GM23338 (cell line): ENCODE measurements at regions not wholly inside any gene's neighbourhood (a gene's known extent, or its start where the extent isn't known, plus 50 kb on each side); places are given as distances from the start of the nearest gene placed in this dataset.

Experiments used
- CREB1 ChIP-seq: fragments of 250-450 bp; sonication (Bioruptor Pico); IDR thresholded peaks from 2 replicates; pipeline ENCODE4 v1.5.0; 2020; ENCODE audit warnings: low read depth, mild to moderate bottlenecking, moderate library complexity
- EZH2 ChIP-seq: fragments of 200-600 bp; sonication (generic); IDR thresholded peaks from one replicate; pipeline ENCODE4 v1.8.0; 2017; ENCODE audit warnings: antibody characterized with exemption, mild to moderate bottlenecking, low read depth; ENCODE audit not compliant: unreplicated experiment
- EZH2phosphoT487 ChIP-seq: fragments of 200-600 bp; sonication (generic); IDR thresholded peaks from one replicate; pipeline ENCODE4 v1.8.1; 2018; ENCODE audit warnings: antibody characterized with exemption; ENCODE audit not compliant: unreplicated experiment
- JUNB ChIP-seq: IDR thresholded peaks from one replicate; pipeline ENCODE4 v1.6.1; 2016; ENCODE audit warnings: antibody characterized with exemption; ENCODE audit not compliant: unreplicated experiment
- POLR2AphosphoS5 ChIP-seq: IDR thresholded peaks from 2 replicates; pipeline ENCODE4 v1.6.1; 2016; ENCODE audit warnings: antibody characterized with exemption, low read depth
- REST ChIP-seq: IDR thresholded peaks from one replicate; pipeline ENCODE4 v1.6.1; 2018; ENCODE audit warnings: antibody characterized with exemption; ENCODE audit not compliant: unreplicated experiment
- ZNF331 ChIP-seq: fragments of 250-450 bp; sonication (Bioruptor Pico); IDR thresholded peaks from 2 replicates; pipeline ENCODE4 v1.5.0; 2020; ENCODE audit warnings: low read depth, mild to moderate bottlenecking, moderate library complexity
- TF ChIP-seq, protein P1 (sequence below), 2 experiments: fragments of 200-600 bp in 1 of 2; sonication (generic) in 1 of 2; conservative IDR thresholded peaks; 2 replicates each; pipeline versions ENCODE4 v1.5.1 to v1.6.1; 2016 to 2017; ENCODE audit warnings: antibody characterized with exemption in 2 of 2, low read depth in 2 of 2, mild to moderate bottlenecking in 2 of 2, moderate library complexity in 1 of 2
- TF ChIP-seq, protein P2 (sequence below): IDR thresholded peaks from 2 replicates; pipeline ENCODE4 v1.6.1; 2016; ENCODE audit warnings: antibody characterized with exemption

- TF ChIP-seq CREB1 (CRISPR knock-in tag): no peak
- TF ChIP-seq EZH2phosphoT487: no peak
- TF ChIP-seq, protein P1, sequence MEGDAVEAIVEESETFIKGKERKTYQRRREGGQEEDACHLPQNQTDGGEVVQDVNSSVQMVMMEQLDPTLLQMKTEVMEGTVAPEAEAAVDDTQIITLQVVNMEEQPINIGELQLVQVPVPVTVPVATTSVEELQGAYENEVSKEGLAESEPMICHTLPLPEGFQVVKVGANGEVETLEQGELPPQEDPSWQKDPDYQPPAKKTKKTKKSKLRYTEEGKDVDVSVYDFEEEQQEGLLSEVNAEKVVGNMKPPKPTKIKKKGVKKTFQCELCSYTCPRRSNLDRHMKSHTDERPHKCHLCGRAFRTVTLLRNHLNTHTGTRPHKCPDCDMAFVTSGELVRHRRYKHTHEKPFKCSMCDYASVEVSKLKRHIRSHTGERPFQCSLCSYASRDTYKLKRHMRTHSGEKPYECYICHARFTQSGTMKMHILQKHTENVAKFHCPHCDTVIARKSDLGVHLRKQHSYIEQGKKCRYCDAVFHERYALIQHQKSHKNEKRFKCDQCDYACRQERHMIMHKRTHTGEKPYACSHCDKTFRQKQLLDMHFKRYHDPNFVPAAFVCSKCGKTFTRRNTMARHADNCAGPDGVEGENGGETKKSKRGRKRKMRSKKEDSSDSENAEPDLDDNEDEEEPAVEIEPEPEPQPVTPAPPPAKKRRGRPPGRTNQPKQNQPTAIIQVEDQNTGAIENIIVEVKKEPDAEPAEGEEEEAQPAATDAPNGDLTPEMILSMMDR (conservative IDR thresholded peaks at IDR 0.05; ENCODE audit: low read depth in 2 of 2): no peak
- no peak for TF ChIP-seq EZH2
- TF ChIP-seq REST: no peak
- no peak for TF ChIP-seq POLR2AphosphoS5
- TF ChIP-seq, protein P2, sequence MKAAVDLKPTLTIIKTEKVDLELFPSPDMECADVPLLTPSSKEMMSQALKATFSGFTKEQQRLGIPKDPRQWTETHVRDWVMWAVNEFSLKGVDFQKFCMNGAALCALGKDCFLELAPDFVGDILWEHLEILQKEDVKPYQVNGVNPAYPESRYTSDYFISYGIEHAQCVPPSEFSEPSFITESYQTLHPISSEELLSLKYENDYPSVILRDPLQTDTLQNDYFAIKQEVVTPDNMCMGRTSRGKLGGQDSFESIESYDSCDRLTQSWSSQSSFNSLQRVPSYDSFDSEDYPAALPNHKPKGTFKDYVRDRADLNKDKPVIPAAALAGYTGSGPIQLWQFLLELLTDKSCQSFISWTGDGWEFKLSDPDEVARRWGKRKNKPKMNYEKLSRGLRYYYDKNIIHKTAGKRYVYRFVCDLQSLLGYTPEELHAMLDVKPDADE: no peak
- no peak for TF ChIP-seq ZNF331 (CRISPR knock-in tag)
- TF ChIP-seq JUNB: no peak
Observed at GRCh38 chr1:14506471-14507255, 91.8 kb upstream of the KAZN start.
